Kidney glomerular epithelial cell (primary cell): ENCODE measurements at regions not wholly inside any gene's neighbourhood (a gene's known extent, or its start where the extent isn't known, plus 50 kb on each side); places are given as distances from the start of the nearest gene placed in this dataset.
A peak's percentile ranks its signal among the peaks of the same experiment; 100 is the strongest.
"Not testable (repeated sequence)": the region's sequence is repeated elsewhere in the genome, so short reads cannot be mapped to it uniquely, and the experiment has no call there.

ENCODE experiments used
- DNase-seq: peaks from one replicate; lab custom pipeline; 2025; lab: John Stamatoyannopoulos, UW

GRCh38 chr4:13985837-13986236, 358.3 kb upstream of the BOD1L1 start:
- DNase-seq = no peak

DNA sequence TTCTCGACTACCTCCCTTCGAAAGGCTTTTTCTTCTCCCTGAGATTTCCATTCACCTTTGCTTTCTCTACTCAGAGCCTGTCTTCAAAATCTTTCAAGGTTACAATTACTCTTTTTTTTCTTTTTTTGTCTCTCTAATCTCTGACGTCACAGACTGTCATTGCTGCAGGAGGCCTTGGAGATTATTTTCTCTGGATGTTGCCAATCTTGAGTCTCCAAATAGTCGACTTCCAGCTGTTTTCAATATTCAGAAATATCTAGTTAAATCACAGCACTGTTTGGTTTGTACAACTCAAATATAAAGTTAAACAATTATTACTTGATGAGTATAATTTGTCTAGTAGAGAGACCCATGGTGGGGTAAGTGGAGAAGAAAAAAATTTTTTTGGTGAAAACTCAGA, 359.0 kb upstream of the BOD1L1 start:
- no peak for DNase-seq

GRCh38 chr4:13988353-13989305, 361.1 kb upstream of the BOD1L1 start:
- DNase-seq = peak; percentile 78

GRCh38 chr4:13989501-13989900, 362.0 kb upstream of the BOD1L1 start:
- no peak for DNase-seq

DNA sequence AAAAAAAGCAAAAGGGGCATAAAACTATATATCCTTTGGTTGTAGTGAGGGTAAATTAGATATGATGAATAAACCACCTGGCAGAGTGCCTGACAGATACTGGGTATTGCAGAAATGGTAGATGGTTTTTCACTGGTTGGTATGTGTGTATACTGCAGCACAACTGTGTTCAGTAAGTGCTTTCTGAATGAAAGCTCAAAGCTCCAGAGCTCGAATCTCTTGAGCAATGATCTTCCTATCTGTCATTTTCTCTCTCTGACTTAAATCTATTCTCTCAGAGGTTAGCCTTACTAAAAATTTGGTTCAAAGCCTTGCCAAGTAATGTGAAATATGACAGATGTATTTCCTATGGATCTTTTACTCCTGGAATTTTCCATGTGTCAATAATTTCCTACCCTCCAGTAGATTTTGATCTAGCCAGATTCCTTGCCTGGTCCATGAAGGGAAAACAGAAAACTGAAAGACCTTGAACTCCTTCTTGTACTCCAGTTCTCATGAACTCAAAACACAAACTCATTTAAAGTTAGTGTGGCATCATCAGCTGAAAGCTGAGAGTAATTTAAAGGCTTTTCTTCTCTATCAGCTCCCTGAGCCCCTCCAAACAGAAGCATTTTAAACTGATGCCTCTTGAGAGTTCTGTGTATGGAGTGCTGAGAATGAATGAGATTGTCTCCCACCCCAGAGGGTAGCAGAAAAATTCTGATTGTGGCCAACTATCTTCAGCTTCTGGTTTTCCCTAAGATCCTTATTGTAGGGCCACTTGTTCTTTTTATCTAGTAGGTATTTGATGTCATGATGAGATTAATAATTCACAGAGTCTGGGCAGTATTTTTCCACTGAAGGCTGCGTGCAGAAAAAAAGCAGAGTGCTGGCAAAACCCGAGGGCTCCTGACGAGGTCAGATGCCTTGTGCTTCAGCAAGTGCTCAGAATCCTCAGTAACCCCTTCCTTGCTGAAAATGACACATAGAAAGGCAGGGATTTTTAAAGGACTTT, 363.4 kb upstream of the BOD1L1 start:
- peak; percentile 91 for DNase-seq

DNA sequence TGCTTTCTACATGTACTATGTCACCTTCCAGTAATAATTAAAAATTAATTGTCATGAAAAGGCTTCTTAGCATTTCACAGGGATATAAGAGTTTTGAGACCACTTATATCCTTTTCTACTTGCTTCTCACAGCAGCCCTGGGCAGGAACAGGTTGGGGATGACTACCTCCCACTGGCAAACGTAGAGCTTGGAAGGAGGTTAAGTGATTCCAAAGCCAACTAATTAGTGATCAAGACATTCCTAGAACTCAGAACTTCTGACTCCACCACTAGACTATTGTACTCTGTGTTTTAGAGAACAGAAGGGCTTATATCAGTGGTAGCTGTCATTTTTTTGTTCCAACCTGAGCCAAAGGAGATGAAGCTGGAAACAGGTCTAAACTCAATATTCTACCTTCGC, 364.5 kb upstream of the BOD1L1 start:
- no peak for DNase-seq

DNA sequence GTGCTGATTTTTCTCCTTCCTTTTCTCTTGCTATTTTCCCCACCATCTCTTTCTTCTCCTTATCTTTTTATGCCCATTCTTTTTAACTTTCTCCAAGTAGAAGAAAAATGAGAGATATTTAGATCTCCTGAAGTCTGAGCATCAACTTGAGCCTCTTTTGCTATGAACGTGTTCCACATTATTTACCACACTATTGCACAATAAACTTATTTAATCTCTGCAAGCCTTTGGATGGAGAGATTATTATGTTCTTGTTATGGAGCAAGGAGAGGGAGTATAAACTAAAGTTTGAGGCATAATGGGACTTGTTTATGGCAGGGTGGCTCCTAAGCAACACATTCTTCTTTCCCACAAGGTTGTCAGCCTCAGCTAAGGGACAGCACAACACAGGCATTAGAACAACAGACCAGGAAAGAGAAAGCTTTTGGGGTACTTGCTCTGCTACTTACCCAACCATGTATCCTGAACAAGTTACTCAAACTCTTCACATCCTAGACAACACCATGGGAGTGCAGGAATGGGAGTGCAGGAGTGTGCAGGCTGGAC, 365.5 kb upstream of the BOD1L1 start:
- no peak for DNase-seq

- DNase-seq = peak; percentile 43
Observed at GRCh38 chr4:13994016-13994415, 366.5 kb upstream of the BOD1L1 start.

DNA sequence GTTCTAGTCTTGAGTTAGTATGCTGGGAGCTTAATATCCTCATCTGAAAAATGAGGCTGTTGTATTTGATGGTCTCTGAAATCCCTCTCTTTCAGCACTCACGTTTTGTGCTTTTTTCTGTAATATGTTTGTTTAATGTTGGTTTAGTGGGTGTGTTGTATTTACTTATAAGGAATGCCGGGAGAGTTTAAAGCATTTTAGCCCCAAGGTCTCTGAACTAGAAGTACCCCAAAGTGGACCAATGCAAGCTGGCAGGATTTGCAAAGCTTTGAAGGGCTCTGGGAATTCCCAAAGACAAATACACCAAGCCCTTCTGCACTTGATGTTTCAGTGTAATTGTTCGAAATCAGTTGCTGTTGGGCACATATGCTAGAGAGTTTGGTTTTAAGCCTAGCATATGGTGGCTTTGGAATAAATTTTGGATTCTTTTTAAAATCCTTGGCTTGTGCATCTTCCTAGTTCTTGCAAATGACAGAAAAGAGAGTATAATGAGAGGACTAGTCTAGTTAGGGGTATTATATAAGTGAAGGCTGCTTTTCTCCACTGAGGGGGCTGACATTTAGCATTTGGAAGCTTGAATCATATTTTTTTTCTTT, 371.4 kb upstream of the BOD1L1 start:
- DNase-seq = no peak

DNA sequence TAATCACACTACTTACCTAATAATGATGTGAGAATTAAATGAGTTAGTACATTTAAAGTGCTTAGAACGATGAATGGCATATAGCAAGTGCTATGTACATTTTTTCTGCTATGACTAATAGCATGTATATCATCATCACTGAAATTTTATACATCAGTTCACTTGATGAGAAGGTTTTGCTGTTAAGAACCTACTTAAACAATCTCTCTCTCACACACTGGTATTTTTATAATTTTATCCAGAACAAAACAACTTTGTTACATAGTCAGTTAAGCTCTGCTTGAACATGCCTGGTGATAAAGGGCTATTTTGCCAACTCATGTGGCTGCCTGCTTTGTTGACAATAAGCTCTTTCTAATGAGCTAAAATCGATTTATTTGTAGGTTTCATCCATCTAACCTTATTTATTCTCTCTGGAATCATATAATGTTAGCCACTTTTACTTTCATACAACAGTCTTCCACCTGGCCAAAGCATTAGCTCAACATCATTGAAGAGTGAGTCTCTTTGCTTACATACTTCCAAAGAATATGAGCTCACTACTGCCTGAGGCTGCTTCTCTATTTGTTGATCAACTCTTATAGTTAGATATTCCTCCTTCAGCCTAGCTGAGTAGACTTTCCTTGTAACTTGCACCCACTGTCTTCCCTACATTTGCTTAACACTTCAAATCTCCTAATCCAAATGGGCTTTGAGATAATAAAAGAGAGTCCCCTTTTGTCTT, 372.7 kb upstream of the BOD1L1 start:
- no peak for DNase-seq

DNA sequence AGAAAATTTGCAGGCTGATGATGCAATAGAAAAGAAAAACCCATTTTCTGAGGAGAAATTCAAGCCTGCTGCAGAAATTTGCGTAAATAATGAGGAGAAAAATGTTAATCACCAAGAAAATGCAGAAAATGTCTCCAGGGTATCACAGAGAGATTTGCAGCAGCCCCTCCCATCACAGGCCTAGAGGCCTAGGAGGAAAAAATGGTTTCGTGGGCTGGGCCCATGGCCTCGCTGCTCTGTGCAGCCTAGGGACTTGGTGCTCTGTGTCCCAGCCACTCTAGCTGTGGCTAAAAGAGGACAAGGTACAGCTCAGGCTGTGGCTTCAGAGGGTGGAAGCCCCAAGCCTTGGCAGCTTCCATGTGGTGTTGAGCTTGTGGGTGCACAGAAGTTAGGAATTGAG, 374.8 kb upstream of the BOD1L1 start:
- not testable (repeated sequence) for DNase-seq

GRCh38 chr4:14008494-14008893, 381.0 kb upstream of the BOD1L1 start:
- no peak for DNase-seq

DNA sequence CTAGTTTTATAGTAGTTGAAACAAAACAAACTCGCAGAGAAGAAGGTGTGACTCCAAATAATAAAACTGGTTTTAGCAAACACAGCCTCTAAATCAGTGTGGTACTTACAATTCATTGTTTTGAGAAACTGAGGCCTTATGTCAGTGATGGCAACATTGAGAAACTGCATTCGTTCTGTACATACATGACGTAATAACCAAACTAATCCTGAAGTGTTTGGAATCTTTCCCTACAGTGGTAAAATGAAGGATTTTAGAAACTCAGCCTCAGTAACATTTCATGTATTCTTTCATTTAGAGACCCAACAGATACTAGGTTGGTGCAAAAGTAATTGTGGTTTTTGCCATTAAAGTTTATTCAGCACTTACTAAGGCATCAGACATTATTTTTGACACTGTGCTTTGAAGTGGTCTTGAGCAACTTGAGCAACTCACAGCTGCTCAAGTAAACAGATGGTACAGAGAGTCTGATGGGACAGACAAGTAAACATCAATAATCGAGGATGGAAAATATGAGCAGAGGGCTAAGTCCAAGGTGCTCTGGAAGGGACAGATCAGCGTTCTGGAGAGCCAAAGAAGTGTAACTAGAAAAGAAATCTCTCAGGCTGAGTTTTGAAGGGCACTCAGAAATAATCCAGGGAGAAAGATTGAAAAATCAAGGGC, 390.8 kb upstream of the BOD1L1 start:
- DNase-seq = no peak

DNA sequence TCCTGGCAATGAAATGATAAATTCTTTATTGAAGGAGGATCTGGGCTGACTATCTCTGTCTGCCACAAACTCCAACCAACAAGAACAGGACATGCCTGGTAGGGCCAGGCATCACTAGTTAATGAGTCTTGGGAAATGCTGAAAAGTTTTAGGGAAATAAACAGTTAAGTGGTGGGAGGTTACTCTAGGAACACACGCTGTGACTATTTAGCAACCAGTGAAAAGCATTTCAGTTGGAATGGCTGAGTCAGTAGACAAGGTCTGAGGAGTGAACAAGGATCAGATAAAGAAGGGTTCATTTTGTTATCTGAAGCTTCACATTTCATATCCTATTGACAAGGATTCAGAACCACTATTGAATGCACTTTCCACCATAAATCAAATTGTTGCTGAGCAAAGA, 394.9 kb upstream of the BOD1L1 start:
- DNase-seq = peak; percentile 55

- DNase-seq = peak; percentile 24
Observed at GRCh38 chr4:14023036-14023435, 395.5 kb upstream of the BOD1L1 start.

GRCh38 chr4:14023896-14024295, 396.4 kb upstream of the BOD1L1 start:
- DNase-seq = no peak

GRCh38 chr4:14025111-14025510, 397.6 kb upstream of the BOD1L1 start:
- DNase-seq = no peak

DNA sequence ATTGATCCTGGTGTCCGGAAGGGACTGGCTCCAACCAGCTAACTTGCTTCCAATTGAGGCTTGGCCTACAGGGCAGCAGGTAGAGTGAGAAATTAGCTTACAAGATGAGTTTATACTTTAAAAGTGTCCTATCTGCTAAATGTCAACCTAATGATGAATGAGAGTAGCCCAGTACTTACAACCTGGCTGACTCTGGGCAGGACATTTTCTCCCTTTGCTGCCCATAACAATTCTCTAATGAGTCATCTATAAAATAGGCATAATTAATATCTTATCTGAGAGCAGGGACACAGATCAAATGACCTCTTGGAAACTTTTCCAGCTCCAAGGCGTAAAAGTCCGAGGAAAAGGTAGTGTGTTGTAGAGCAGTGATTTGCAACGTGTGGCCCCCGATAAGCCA, 398.4 kb upstream of the BOD1L1 start:
- DNase-seq = no peak

GRCh38 chr4:14028862-14029261, 401.3 kb upstream of the BOD1L1 start:
- DNase-seq = no peak

GRCh38 chr4:14035076-14035475, 407.6 kb upstream of the BOD1L1 start:
- DNase-seq = no peak

GRCh38 chr4:14043203-14043602, 415.7 kb upstream of the BOD1L1 start:
- DNase-seq = no peak
